BJ (cell line): ENCODE measurements at regions not wholly inside any gene's neighbourhood (a gene's known extent, or its start where the extent isn't known, plus 50 kb on each side); places are given as distances from the start of the nearest gene placed in this dataset.

Experiments used
- CTCF ChIA-PET: fragments of 350-600 bp; formaldehyde crosslinking; extraction: SDS; loops from one replicate; lab custom pipeline; 2021; ENCODE audit warnings: antibody characterized with exemption, inconsistent platforms; lab: Yijun Ruan, JAX
- POLR2A ChIA-PET: fragments of 300-600 bp; sonication (Branson Sonifier 250); formaldehyde crosslinking; extraction: SDS; loops from one replicate; lab custom pipeline; 2021; ENCODE audit warnings: antibody characterized with exemption; lab: Charles Lee
- DNase-seq: peaks from one replicate; pipeline ENCODE4 v3.0.0-alpha.2; 2011; ENCODE audit warnings: low read depth
- H3K27me3 ChIP-seq: 2 replicates; pipeline ENCODE4 v1.6.0; 2011; ENCODE audit warnings: low read length; ENCODE audit not compliant: control insufficient read depth, insufficient read depth
- H3K36me3 ChIP-seq: 2 replicates; pipeline ENCODE4 v1.5.1; 2011; ENCODE audit warnings: low read length; ENCODE audit not compliant: control insufficient read depth, insufficient read depth
- H3K4me3 ChIP-seq: 2 replicates; pipeline ENCODE4 v1.5.1; 2011; ENCODE audit warnings: low read depth, mild to moderate bottlenecking, control low read depth, low read length
- TF ChIP-seq, protein P1 (sequence below): IDR thresholded peaks from 2 replicates; pipeline ENCODE4 v1.5.1; 2011; ENCODE audit warnings: low read depth, mild to moderate bottlenecking, control low read depth, inconsistent platforms, low read length, moderate library complexity; ENCODE audit not compliant: insufficient read depth

DNA sequence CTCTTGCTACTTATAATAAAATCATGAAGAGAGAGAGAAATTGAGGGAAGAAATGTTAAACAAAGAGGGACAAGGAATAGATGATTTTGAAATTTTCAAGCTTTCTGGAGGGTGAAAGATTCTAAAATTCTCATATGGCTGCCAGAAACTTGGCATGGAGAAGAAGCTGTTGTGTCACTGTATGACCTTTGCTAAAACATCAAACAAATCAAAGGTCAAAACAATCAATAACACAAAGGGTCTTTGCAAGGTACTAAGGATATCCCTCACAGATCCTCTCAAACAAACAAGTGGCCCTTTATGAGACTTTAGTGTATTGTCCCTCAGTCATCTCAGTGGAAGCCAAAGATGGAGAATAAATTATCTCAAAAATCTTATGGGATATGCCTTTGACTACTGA lies 1039.2 kb upstream of the MIR17HG start:
- ChIA-PET POLR2A (no interaction called here), CTCF (no interaction called here)
- no peaks in the 10 kb centered on the region for H3K27me3 ChIP-seq

DNA sequence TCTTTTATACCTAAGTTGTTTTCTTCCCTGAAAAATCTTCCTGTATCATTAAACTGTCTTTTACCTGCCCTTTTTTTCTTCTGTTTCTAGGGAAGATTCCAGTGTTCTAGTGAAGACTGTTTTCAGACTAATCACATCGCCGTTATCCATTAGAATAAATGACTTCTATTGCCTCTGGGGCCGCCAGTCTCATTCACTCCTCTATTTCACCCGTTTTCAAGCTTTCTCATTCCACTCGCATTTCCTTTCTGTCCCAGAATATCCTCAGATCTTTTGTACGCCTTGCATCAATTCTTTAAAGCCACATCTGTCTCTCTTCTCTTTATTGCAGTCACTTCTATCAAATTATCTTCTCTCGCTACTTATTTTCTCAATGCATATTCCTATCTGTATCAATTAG lies 1035.6 kb upstream of the MIR17HG start:
- TF ChIP-seq, protein P1, sequence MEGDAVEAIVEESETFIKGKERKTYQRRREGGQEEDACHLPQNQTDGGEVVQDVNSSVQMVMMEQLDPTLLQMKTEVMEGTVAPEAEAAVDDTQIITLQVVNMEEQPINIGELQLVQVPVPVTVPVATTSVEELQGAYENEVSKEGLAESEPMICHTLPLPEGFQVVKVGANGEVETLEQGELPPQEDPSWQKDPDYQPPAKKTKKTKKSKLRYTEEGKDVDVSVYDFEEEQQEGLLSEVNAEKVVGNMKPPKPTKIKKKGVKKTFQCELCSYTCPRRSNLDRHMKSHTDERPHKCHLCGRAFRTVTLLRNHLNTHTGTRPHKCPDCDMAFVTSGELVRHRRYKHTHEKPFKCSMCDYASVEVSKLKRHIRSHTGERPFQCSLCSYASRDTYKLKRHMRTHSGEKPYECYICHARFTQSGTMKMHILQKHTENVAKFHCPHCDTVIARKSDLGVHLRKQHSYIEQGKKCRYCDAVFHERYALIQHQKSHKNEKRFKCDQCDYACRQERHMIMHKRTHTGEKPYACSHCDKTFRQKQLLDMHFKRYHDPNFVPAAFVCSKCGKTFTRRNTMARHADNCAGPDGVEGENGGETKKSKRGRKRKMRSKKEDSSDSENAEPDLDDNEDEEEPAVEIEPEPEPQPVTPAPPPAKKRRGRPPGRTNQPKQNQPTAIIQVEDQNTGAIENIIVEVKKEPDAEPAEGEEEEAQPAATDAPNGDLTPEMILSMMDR: no peak
- POLR2A ChIA-PET: no interaction called here
- no peak overlapping the region for H3K4me3 ChIP-seq
- H3K27me3 ChIP-seq: no peaks in the 10 kb centered on the region
- no peak for DNase-seq
- CTCF ChIA-PET: no interaction called here
- no peaks in the 10 kb centered on the region for H3K36me3 ChIP-seq

More for the DNA sequence above, 1039.2 kb upstream of the MIR17HG start:
- DNase-seq: no peak
- TF ChIP-seq, protein P1: no peak
- H3K4me3 ChIP-seq: no peak overlapping the region
- no peaks in the 10 kb centered on the region for H3K36me3 ChIP-seq

DNA sequence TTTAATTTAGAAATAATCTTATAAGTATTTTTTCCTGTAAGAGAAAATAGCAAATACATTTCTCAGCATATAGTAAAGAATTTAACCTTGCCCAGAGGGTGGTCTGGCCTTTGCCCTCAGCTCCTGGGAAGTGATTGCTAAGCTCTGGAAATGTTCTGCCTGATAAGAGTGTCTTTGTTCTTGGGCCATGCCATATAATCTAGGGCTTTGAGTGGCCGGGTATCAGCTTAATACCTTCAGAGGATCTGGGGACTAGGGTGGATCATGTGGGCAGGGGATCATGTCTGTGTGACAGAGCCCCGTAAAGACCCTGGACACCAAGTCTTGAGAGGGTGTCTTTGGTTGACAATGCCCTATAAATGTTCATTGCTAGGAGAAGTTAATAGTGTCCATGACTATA lies 1032.4 kb upstream of the MIR17HG start:
- H3K4me3 ChIP-seq: no peak overlapping the region
- TF ChIP-seq, protein P1: no peak
- H3K27me3 ChIP-seq: no peaks in the 10 kb centered on the region
- no peak for DNase-seq
- ChIA-PET POLR2A (no interaction called here), CTCF (no interaction called here)
- no peaks in the 10 kb centered on the region for H3K36me3 ChIP-seq

DNA sequence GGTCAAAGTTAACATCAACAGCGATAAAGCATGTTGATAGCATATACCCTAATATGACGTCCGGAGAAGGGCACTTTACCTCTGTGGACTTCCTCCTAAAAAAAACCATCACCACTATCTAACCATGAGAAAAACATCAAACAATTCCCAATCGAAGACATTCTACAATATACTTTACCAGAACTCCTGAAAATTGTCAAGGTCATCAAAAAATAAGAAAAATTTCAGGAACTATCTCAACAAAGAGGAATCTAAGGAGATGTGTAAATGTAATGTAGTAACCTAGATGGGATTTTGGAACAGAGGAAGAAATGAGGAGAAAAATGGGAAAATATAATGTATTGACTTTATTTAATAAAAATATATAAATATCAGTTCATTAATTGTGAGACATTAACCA lies 1026.8 kb upstream of the MIR17HG start:
- CTCF ChIA-PET: no interaction called here
- POLR2A ChIA-PET: no interaction called here
- TF ChIP-seq, protein P1: no peak
- Histone ChIP-seq H3K27me3 (no peaks in the 10 kb centered on the region), H3K36me3 (no peaks in the 10 kb centered on the region), H3K4me3 (no peak overlapping the region)
- DNase-seq: no peak

DNA sequence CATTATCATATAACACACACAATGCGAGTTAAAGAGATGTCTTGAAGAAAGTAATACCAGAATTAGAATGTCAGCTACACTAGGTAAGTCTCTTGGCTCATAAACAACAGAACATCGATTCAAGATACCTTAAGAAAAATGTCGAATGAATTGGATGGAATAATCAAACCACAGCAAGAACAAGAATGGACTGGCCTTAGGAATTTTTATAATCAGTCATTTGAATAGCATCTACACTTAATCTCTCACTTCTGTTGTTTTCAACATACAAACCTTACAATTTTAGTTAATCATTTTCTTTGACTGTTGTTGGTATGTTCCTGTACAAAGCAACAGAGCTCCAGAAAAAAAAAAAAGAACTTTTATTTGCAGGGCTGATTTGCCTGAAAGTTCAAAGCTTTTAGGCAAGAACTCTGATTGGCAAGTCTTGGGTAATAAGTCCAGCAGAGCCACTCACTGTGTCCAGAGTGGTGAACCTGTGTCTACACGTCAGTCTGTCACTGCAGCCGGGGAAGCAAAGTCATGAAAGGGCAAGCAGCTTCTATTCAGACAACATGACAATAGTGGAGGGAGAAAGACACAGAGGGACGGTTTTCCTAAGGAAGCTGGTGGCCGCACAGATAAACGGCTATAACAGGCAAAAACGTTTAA lies 1026.1 kb upstream of the MIR17HG start:
- CTCF ChIA-PET: no interaction called here
- Histone ChIP-seq H3K36me3 (no peaks in the 10 kb centered on the region), H3K27me3 (no peaks in the 10 kb centered on the region), H3K4me3 (no peak overlapping the region)
- DNase-seq: no peak
- POLR2A ChIA-PET: no interaction called here
- TF ChIP-seq, protein P1: no peak
